ENCODE measurements at regions not wholly inside any gene's neighbourhood (a gene's known extent, or its start where the extent isn't known, plus 50 kb on each side); places are given as distances from the start of the nearest gene placed in this dataset.
"Not testable (repeated sequence)": the region's sequence is repeated elsewhere in the genome, so short reads cannot be mapped to it uniquely, and the experiment has no call there.

DNA sequence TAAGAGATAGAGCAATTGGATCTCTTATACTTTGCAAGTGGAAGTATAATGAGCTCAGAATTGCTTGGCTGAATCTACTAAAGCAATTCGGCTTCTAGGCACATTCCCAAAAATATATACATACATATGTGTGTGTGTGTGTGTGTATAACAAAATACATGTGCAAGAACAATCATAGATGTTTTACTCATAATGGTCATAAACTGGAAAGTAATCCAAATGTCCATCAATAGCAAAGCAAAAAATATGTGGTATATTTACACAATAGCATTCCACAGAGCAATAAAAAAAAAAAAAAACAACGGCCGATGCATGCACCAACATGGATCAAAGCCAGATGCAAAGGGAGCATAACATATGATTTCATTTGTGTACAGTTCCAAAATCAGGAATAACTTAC, 707.9 kb downstream of the RFPL4B start:
- no peak for TF ChIP-seq CTCF (conservative IDR thresholded peaks at IDR 0.05)
- no peak overlapping the region for H3K27ac ChIP-seq

- TF ChIP-seq CTCF (conservative IDR thresholded peaks at IDR 0.05): no peak
- H3K27ac ChIP-seq: no peak overlapping the region
Observed at GRCh38 chr6:113055998-113056397, 708.9 kb downstream of the RFPL4B start.

- H3K27ac ChIP-seq: no peak overlapping the region
- TF ChIP-seq CTCF (conservative IDR thresholded peaks at IDR 0.05): no peak
Observed at GRCh38 chr6:113057567-113058053, 710.5 kb downstream of the RFPL4B start.

DNA sequence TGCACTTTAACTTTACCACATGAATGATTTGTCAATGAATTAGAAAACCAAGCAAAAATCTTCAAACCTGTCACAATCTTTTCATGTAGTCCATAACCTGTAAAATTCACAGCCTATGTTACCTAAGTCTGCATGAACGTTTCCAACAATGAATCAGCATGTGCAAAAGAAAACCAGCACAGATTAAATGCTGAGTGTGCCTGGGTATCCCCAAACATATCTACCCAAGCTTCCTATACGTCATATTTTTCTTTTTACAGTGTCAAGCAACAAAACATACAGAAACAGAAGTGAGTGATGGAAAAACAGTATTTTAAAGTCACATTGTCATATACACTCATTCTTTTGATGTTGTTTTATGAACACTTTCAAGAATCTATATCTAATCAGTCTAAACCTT, 713.5 kb downstream of the RFPL4B start:
- H3K27ac ChIP-seq: no peak overlapping the region
- TF ChIP-seq CTCF (conservative IDR thresholded peaks at IDR 0.05): no peak

- H3K27ac ChIP-seq: no peak overlapping the region
- TF ChIP-seq CTCF (conservative IDR thresholded peaks at IDR 0.05): no peak
Observed at GRCh38 chr6:113065611-113066010, 718.5 kb downstream of the RFPL4B start.

DNA sequence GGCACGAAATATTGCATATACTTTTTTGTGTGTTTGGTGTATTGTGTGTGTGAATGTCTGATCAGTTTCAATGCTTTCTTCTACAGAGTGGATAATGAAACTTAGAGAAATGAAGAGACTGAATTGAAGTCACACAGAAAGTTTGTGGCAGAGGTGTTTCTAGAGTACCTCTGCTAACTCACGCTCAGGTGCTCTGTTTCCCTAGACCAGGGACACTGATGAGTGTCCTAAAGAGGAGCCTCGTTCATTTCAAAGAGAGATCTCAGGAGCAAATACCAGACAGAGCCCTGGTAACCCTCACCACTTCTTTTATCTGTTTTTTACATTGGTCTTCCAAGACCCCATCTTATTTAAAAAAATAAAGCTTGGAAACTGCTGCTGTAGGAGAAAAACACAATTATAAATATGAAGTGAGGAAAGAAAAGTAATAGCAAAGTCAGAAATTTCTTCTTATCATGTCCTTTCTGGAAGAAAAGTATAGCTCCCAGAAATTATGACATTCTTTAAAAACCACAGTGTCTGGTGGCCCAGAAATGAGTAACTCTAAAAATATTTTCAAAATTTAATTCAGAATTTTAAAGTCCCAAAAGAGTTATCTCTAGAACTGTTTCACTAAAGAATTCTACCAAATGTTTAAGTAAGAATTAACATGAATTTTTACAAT, 720.6 kb downstream of the RFPL4B start:
- TF ChIP-seq CTCF (conservative IDR thresholded peaks at IDR 0.05): no peak
- H3K27ac ChIP-seq: no peak overlapping the region

GRCh38 chr6:113068570-113068969, 721.4 kb downstream of the RFPL4B start:
- no peak for TF ChIP-seq CTCF (conservative IDR thresholded peaks at IDR 0.05)
- no peak overlapping the region for H3K27ac ChIP-seq

DNA sequence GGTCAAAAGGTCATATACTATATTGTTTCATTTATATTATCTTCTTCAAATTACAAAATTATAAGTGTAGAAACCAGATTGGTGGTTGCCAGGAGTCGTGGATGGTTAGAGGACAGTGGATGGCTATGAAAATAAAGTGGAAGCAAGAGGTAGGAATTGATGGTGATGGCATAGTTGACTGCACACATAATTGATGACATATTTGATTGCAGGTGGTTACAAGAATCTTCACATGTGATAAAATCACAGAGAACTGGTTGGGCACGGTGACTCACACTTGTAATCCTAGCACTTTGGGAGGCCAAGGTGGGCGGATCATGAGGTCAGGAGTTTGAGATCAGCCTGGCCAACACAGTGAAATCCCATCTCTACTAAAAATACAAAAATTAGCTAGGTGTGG, 723.6 kb downstream of the RFPL4B start:
- not testable (repeated sequence) for H3K27ac ChIP-seq
